Adrenal gland (tissue), 9 donors: ENCODE measurements at regions not wholly inside any gene's neighbourhood (a gene's known extent, or its start where the extent isn't known, plus 50 kb on each side); places are given as distances from the start of the nearest gene placed in this dataset.

Experiments
- DNase-seq, 7 donors: peaks; one replicate each; pipeline ENCODE4 v3.0.0-alpha.2; 2019 to 2020
- H3K27ac ChIP-seq, 5 donors: fragments of 200-600 bp; sonication (generic) in 4 of 5; 1 replicate in 3 of 5; 2 replicates in 2 of 5; pipeline versions ENCODE4 v1.5.1 to v1.8.0; 2016 to 2020; ENCODE audit warnings: mild to moderate bottlenecking in 1 of 5
- H3K27me3 ChIP-seq: fragments of 200-600 bp; 2 replicates; pipeline ENCODE4 v1.8.0; 2021
- H3K36me3 ChIP-seq, 2 donors: fragments of 200-600 bp; replicated peaks in 1 of 2; 1 replicate in 1 of 2; 2 replicates in 1 of 2; pipeline versions ENCODE4 v1.5.1 to v1.8.0; 2018 to 2022
- H3K4me1 ChIP-seq, 2 donors: fragments of 200-600 bp; replicated peaks in 1 of 2; 1 replicate in 1 of 2; 2 replicates in 1 of 2; pipeline versions ENCODE4 v1.5.1 to v1.8.0; 2018 to 2021
- H3K4me3 ChIP-seq, 4 donors: fragments of 200-600 bp; sonication (generic) in 3 of 4; one replicate each; pipeline ENCODE4 v1.5.1; 2016 to 2018
- H3K9me3 ChIP-seq, 3 donors: fragments of 200-600 bp; sonication (generic) in 1 of 3; replicated peaks in 1 of 3; 1 replicate in 2 of 3; 2 replicates in 1 of 3; pipeline versions ENCODE4 v1.5.1 to v1.8.0; 2016 to 2021
- CTCF ChIP-seq, 6 experiments: fragments of 450-650 bp in 4 of 6; fragments of 200-600 bp in 2 of 6; sonication (generic) in 1 of 6; IDR thresholded peaks; 1 replicate in 5 of 6; 2 replicates in 1 of 6; pipeline versions ENCODE4 v1.5.1 to v1.8.0; 2016 to 2021; ENCODE audit warnings: antibody characterized with exemption in 6 of 6, mild to moderate bottlenecking in 2 of 6, moderate library complexity in 1 of 6
- POLR2A ChIP-seq, 2 donors: fragments of 450-650 bp; IDR thresholded peaks; one replicate each; pipeline ENCODE4 v1.6.1; 2017; ENCODE audit warnings: antibody characterized with exemption in 2 of 2, mild to moderate bottlenecking in 2 of 2, moderate library complexity in 1 of 2
- WGBS, 4 donors: extraction: QIAGEN DNeasy Blood & Tissue Kit in 2 of 4; methylation state at CpG; one replicate each; pipeline versions ENCODE4 v1.1.5 to v1.1.7; 2013 to 2017; 5-methylcytosine and 5-hydroxymethylcytosine counted together
- intact Hi-C, 2 donors: fragments of 100-400 bp; cut with DNase I; formaldehyde crosslinking; loops; one replicate each; pipeline versions ENCODE4 v1.14.1 to v1.15.0; 2022 to 2023
- donor health status: healthy with polysubstance abuse.
- donor health status: Bipolar disorder and iron deficiency.
- donor health status: DM: yes; HTN: yes; CAD: no.
- donor health status: DM: no; HTN: no; CAD: no.
- donor health status: DM: no; HTN: no; CAD: no.

DNA sequence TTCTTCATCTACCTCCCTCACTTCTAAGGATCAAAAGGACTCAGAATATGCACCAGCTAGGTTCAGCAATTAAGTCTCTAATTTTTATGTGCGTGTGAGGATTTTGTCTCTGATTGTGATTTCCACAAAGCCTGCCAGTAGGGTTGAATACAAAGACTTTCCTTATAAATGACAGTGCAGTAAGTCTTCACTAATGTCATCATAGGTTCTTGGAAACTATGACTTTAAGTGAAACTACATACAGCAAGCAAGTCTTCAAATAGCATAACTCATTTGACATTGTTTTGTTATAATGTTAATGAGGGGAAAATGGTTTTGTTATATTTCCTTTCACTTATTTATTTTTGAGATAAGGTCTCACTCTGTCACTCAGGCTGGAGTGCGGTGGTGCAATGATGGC, 526.3 kb upstream of the DCC start:
- Histone ChIP-seq H3K27ac (no peak overlapping the region), H3K4me3 (no peak overlapping the region), H3K9me3 (no peaks in the 10 kb centered on the region), H3K27me3 (no peaks in the 10 kb centered on the region), H3K36me3 (no peaks in the 10 kb centered on the region), H3K4me1 (no peaks in the 10 kb centered on the region)
- DNase-seq: no peak
- TF ChIP-seq POLR2A (IDR thresholded peaks at IDR 0.05) (no peak), CTCF (IDR thresholded peaks at IDR 0.05) (no peak)
- WGBS, 4 donors: 66 to 87% (median 73%) methylated on average over 2 of the region's 2 CpGs
- intact Hi-C loops: no loop called here

GRCh38 chr18:51821610-51822009, 518.4 kb upstream of the DCC start:
- peaks cover 0 to 5% (median 0%) of the 10 kb centered on the region in 3 donors for H3K9me3 ChIP-seq
- no peak overlapping the region for H3K4me3 ChIP-seq
- intact Hi-C loops: no loop called here
- no peak for TF ChIP-seq POLR2A (IDR thresholded peaks at IDR 0.05)
- no peak for TF ChIP-seq CTCF (IDR thresholded peaks at IDR 0.05)
- no peaks in the 10 kb centered on the region for H3K4me1 ChIP-seq
- no peak overlapping the region for H3K27ac ChIP-seq
- DNase-seq: no peak
- no peaks in the 10 kb centered on the region for H3K27me3 ChIP-seq
- H3K36me3 ChIP-seq: no peaks in the 10 kb centered on the region
- 55 to 88% (median 65%) methylated on average over 1 of the region's 1 CpG for WGBS, 4 donors

- 15 to 30% (median 27%) methylated on average over 2 of the region's 2 CpGs for WGBS, 4 donors
- Histone ChIP-seq H3K36me3 (no peaks in the 10 kb centered on the region), H3K4me1 (no peaks in the 10 kb centered on the region), H3K27ac (no peak overlapping the region), H3K4me3 (no peak overlapping the region), H3K27me3 (no peaks in the 10 kb centered on the region), H3K9me3 (no peaks in the 10 kb centered on the region)
- DNase-seq: no peak
- no peak for TF ChIP-seq CTCF (IDR thresholded peaks at IDR 0.05)
- TF ChIP-seq POLR2A (IDR thresholded peaks at IDR 0.05): no peak
- intact Hi-C loops: no loop called here
Measured at GRCh38 chr18:51824746-51825145, 515.3 kb upstream of the DCC start.

- WGBS, 4 donors: 53 to 64% (median 58%) methylated on average over 6 of the region's 6 CpGs
- Histone ChIP-seq H3K4me3 (no peak overlapping the region), H3K27ac (no peak overlapping the region), H3K27me3 (no peaks in the 10 kb centered on the region), H3K36me3 (no peaks in the 10 kb centered on the region), H3K4me1 (no peaks in the 10 kb centered on the region), H3K9me3 (no peaks in the 10 kb centered on the region)
- DNase-seq: no peak
- TF ChIP-seq CTCF (IDR thresholded peaks at IDR 0.05) (no peak), POLR2A (IDR thresholded peaks at IDR 0.05) (no peak)
- intact Hi-C loops: no loop called here
Measured at GRCh38 chr18:51833850-51834249, 506.1 kb upstream of the DCC start.
